ENCODE measurements at regions not wholly inside any gene's neighbourhood (a gene's known extent, or its start where the extent isn't known, plus 50 kb on each side); places are given as distances from the start of the nearest gene placed in this dataset.

- TF ChIP-seq CTCF (IDR thresholded peaks at IDR 0.05; ENCODE audit: control extremely low read depth, extremely low read depth, low read depth, missing control alignments): no peak
- no peak for DNase-seq (ENCODE audit: extremely low spot score)
- CTCF ChIA-PET: no interaction called here
These were observed 225.0 kb upstream of the CELF2 start for GRCh38 chr10:10792681-10793080.

GRCh38 chr10:10794046-10794445, 223.6 kb upstream of the CELF2 start:
- ChIA-PET CTCF (no interaction called here), POLR2A (no interaction called here)
- TF ChIP-seq CTCF (IDR thresholded peaks at IDR 0.05; ENCODE audit: control extremely low read depth, extremely low read depth, low read depth, missing control alignments): no peak
- no peak for DNase-seq (ENCODE audit: extremely low spot score)

More at GRCh38 chr10:10792681-10793080, 225.0 kb upstream of the CELF2 start:
- POLR2A ChIA-PET: no interaction called here

GRCh38 chr10:10794791-10795191, 222.9 kb upstream of the CELF2 start:
- no peak for TF ChIP-seq CTCF (IDR thresholded peaks at IDR 0.05; ENCODE audit: control extremely low read depth, extremely low read depth, low read depth, missing control alignments)
- DNase-seq (ENCODE audit: extremely low spot score): no peak
- ChIA-PET POLR2A (no interaction called here), CTCF (no interaction called here)

GRCh38 chr10:10796061-10796773, 221.5 kb upstream of the CELF2 start:
- no peak for TF ChIP-seq CTCF (IDR thresholded peaks at IDR 0.05; ENCODE audit: control extremely low read depth, extremely low read depth, low read depth, missing control alignments)
- DNase-seq (ENCODE audit: extremely low spot score): no peak
- ChIA-PET CTCF (interaction anchor here (1.5 to 2.0 kb wide), 2 partner anchors 9 kb away, joined by 4 to 5 read pairs; no protein-coding TSS in a partner anchor), POLR2A (no interaction called here)

- POLR2A ChIA-PET: no interaction called here
- no peak for DNase-seq (ENCODE audit: extremely low spot score)
- CTCF ChIA-PET: interaction anchor here (1.5 to 2.0 kb wide), 2 partner anchors 8 to 10 kb away, joined by 4 to 5 read pairs; no protein-coding TSS in a partner anchor
- no peak for TF ChIP-seq CTCF (IDR thresholded peaks at IDR 0.05; ENCODE audit: control extremely low read depth, extremely low read depth, low read depth, missing control alignments)
These were observed 220.8 kb upstream of the CELF2 start for GRCh38 chr10:10796774-10797415.

GRCh38 chr10:10797513-10797912, 220.2 kb upstream of the CELF2 start:
- DNase-seq (ENCODE audit: extremely low spot score): no peak
- POLR2A ChIA-PET: no interaction called here
- CTCF ChIA-PET: interaction anchor here (1.0 to 2.0 kb wide), 3 partner anchors 8 to 12 kb away, joined by 4 to 5 read pairs (median 4); no protein-coding TSS in a partner anchor
- TF ChIP-seq CTCF (IDR thresholded peaks at IDR 0.05; ENCODE audit: control extremely low read depth, extremely low read depth, low read depth, missing control alignments): no peak
